ENCODE measurements at regions not wholly inside any gene's neighbourhood (a gene's known extent, or its start where the extent isn't known, plus 50 kb on each side); places are given as distances from the start of the nearest gene placed in this dataset.

DNA sequence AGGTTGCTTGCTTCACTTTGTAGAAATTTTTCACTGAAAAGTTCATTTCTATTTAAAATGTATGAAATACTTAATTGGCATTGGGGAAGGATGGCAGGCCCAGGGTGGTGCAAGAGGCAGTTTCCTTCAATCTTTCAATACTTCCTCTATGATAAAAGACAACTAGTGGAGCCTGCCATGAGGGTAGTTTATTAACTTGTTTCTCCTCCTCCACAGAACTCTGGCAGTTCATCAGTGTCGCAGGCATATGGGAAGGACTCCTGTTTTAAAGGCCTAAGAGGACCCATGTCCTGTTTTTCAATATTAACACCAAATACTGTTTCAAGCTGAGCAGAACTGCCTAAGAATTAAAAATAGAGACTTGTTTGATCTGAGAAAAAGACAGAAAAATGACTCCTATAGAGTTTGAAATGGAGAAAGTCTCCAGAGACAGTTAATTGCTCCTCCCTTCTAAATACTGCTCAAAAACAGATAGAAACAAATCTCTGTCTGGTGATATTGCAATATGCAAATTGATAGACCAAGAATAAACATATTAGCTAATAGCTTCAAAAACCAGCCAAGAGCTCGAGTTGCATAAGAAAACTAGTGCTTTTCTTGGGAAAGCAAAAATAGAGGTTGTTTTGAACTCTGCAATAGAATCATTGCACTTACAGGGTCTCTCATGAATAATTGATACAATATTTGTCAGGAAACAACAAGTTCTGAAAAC, 665.7 kb upstream of the SLC35B3 start:
- ATAC-seq (ENCODE audit: low read depth), result no peak
- Histone ChIP-seq H3K9me3 (ENCODE audit: severe bottlenecking) (no peaks in the 10 kb centered on the region), H3K36me3 (ENCODE audit: low read depth) (no peaks in the 10 kb centered on the region), H3K27ac (ENCODE audit: poor library complexity, severe bottlenecking) (no peak overlapping the region), H3K4me1 (ENCODE audit: insufficient read depth, poor library complexity, severe bottlenecking) (no peaks in the 10 kb centered on the region), H3K4me3 (ENCODE audit: severe bottlenecking) (no peak overlapping the region), H3K27me3 (ENCODE audit: insufficient read depth, poor library complexity, severe bottlenecking) (no peaks in the 10 kb centered on the region)
- TF ChIP-seq, protein P1, sequence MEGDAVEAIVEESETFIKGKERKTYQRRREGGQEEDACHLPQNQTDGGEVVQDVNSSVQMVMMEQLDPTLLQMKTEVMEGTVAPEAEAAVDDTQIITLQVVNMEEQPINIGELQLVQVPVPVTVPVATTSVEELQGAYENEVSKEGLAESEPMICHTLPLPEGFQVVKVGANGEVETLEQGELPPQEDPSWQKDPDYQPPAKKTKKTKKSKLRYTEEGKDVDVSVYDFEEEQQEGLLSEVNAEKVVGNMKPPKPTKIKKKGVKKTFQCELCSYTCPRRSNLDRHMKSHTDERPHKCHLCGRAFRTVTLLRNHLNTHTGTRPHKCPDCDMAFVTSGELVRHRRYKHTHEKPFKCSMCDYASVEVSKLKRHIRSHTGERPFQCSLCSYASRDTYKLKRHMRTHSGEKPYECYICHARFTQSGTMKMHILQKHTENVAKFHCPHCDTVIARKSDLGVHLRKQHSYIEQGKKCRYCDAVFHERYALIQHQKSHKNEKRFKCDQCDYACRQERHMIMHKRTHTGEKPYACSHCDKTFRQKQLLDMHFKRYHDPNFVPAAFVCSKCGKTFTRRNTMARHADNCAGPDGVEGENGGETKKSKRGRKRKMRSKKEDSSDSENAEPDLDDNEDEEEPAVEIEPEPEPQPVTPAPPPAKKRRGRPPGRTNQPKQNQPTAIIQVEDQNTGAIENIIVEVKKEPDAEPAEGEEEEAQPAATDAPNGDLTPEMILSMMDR (IDR thresholded peaks at IDR 0.05; ENCODE audit: poor library complexity, severe bottlenecking), result no peak
- no peak for DNase-seq (ENCODE audit: low spot score)

DNA sequence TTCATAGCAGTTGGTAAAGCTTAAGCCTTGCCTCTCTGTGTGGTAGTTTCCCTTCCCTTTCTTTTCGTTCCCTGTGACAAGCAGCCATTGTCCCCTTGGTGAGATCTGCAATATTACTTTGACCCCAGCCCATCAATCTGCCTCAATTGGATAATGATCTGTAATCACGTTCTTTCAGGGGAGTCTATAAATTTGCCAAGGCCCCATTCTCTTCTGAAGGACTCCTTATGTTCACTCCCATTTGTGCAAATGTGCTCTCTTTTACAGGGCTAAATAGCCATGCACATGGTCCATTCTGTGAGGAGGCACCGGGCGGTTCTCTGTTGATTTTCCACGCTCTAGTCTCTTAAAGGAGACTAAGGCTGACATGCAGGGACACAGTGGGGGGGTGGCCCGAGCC, 660.4 kb upstream of the SLC35B3 start:
- TF ChIP-seq, protein P1 (IDR thresholded peaks at IDR 0.05; ENCODE audit: poor library complexity, severe bottlenecking), result no peak
- ATAC-seq (ENCODE audit: low read depth) (no peak), DNase-seq (ENCODE audit: low spot score) (no peak)

DNA sequence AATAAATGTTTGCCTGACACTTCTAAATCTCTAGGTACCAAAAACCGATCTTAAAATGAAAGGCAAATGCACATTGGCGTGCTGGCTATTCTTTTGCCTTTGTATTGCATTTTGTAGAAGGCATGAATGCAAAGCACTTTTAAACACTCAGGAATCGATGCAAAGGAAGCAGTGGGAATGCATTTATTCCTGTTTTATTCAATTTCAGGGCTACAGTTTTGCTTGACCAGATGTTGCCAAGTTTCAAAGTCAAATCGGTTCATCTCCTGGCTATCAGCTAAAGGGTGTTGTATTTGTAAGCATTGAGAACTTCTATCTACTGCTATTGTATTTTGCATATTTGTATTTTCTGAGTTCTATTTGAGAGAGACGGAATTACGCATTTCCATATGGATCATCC, 659.8 kb upstream of the SLC35B3 start:
- no peaks in the 10 kb centered on the region for H3K27me3 ChIP-seq (ENCODE audit: insufficient read depth, poor library complexity, severe bottlenecking)
- DNase-seq (ENCODE audit: low spot score) (no peak), ATAC-seq (ENCODE audit: low read depth) (no peak)
- no peak overlapping the region for H3K4me3 ChIP-seq (ENCODE audit: severe bottlenecking)
- TF ChIP-seq, protein P1 (IDR thresholded peaks at IDR 0.05; ENCODE audit: poor library complexity, severe bottlenecking), result no peak
- no peaks in the 10 kb centered on the region for H3K36me3 ChIP-seq (ENCODE audit: low read depth)
- no peaks in the 10 kb centered on the region for H3K9me3 ChIP-seq (ENCODE audit: severe bottlenecking)
- H3K4me1 ChIP-seq (ENCODE audit: insufficient read depth, poor library complexity, severe bottlenecking), result no peaks in the 10 kb centered on the region
- no peak overlapping the region for H3K27ac ChIP-seq (ENCODE audit: poor library complexity, severe bottlenecking)

More for the DNA sequence above, 660.4 kb upstream of the SLC35B3 start:
- Histone ChIP-seq H3K4me3 (ENCODE audit: severe bottlenecking) (no peak overlapping the region), H3K27ac (ENCODE audit: poor library complexity, severe bottlenecking) (no peak overlapping the region), H3K4me1 (ENCODE audit: insufficient read depth, poor library complexity, severe bottlenecking) (no peaks in the 10 kb centered on the region), H3K27me3 (ENCODE audit: insufficient read depth, poor library complexity, severe bottlenecking) (no peaks in the 10 kb centered on the region), H3K9me3 (ENCODE audit: severe bottlenecking) (no peaks in the 10 kb centered on the region), H3K36me3 (ENCODE audit: low read depth) (no peaks in the 10 kb centered on the region)

DNA sequence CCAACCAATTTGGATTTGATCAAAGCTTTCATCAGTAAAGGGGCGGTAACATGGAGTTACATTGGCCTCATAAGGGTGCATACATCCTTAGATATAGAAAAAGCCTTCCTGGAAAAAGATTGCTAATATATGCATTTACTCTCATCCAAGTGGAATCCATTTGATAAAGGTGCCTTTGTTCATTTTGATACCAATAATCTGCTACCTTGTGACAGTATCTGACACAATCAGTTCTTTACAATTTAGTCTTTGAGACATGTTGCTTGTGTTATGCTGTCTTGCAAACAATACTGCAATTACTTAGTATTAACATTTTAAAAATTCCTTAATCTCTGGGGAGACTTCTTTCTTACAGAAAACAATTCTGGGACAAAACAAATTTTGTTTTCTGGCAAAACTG, 654.4 kb upstream of the SLC35B3 start:
- no peaks in the 10 kb centered on the region for H3K9me3 ChIP-seq (ENCODE audit: severe bottlenecking)
- no peaks in the 10 kb centered on the region for H3K27me3 ChIP-seq (ENCODE audit: insufficient read depth, poor library complexity, severe bottlenecking)
- H3K27ac ChIP-seq (ENCODE audit: poor library complexity, severe bottlenecking), result no peak overlapping the region
- H3K4me3 ChIP-seq (ENCODE audit: severe bottlenecking), result no peak overlapping the region
- no peak for ATAC-seq (ENCODE audit: low read depth)
- no peak for DNase-seq (ENCODE audit: low spot score)
- H3K4me1 ChIP-seq (ENCODE audit: insufficient read depth, poor library complexity, severe bottlenecking), result no peaks in the 10 kb centered on the region
- H3K36me3 ChIP-seq (ENCODE audit: low read depth), result no peaks in the 10 kb centered on the region
- TF ChIP-seq, protein P1 (IDR thresholded peaks at IDR 0.05; ENCODE audit: poor library complexity, severe bottlenecking), result no peak

DNA sequence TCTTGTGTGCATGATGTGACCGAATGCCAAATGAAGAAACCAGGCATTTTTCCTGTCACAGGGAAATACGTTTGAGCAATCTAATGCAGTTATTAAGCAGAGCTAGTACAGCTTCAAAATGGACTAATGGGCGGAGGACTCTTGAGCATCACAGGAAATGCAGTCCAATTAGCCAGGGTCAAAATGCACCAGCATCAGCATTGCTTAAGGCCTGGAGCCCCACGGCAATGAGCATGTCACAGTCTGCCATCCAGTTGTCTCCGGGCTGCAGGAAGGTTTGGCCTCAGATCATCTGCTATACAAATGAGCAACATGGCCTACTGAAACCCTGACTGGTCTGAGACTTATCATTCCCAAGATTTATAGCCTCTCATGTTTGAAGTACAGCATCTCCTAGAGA, 652.1 kb upstream of the SLC35B3 start:
- DNase-seq (ENCODE audit: low spot score) (no peak), ATAC-seq (ENCODE audit: low read depth) (no peak)
- Histone ChIP-seq H3K4me1 (ENCODE audit: insufficient read depth, poor library complexity, severe bottlenecking) (no peaks in the 10 kb centered on the region), H3K9me3 (ENCODE audit: severe bottlenecking) (no peaks in the 10 kb centered on the region), H3K36me3 (ENCODE audit: low read depth) (no peaks in the 10 kb centered on the region), H3K27me3 (ENCODE audit: insufficient read depth, poor library complexity, severe bottlenecking) (no peaks in the 10 kb centered on the region), H3K4me3 (ENCODE audit: severe bottlenecking) (no peak overlapping the region), H3K27ac (ENCODE audit: poor library complexity, severe bottlenecking) (no peak overlapping the region)
- TF ChIP-seq, protein P1 (IDR thresholded peaks at IDR 0.05; ENCODE audit: poor library complexity, severe bottlenecking), result no peak
